ENCODE measurements at regions not wholly inside any gene's neighbourhood (a gene's known extent, or its start where the extent isn't known, plus 50 kb on each side); places are given as distances from the start of the nearest gene placed in this dataset.

- Histone ChIP-seq H3K9ac (ENCODE audit: low read depth, low read length) (no peak overlapping the region), H3K4me2 (ENCODE audit: insufficient read depth, low read length) (no peak overlapping the region), H3K27me3 (ENCODE audit: insufficient read depth, low read length, poor library complexity) (no peaks in the 10 kb centered on the region), H3K79me2 (ENCODE audit: insufficient read depth, low read length) (no peaks in the 10 kb centered on the region), H3K36me3 (ENCODE audit: insufficient read depth, low read length) (no peaks in the 10 kb centered on the region), H3K9me3 (ENCODE audit: insufficient read depth, low read length, severe bottlenecking) (no peaks in the 10 kb centered on the region), H3K4me1 (ENCODE audit: insufficient read depth, low read length) (no peaks in the 10 kb centered on the region), H3K4me3 (ENCODE audit: low read depth in 1 of 2, low read length in 2 of 2) (no peak overlapping the region), H2AFZ (ENCODE audit: low read depth, low read length) (no peak overlapping the region), H4K20me1 (ENCODE audit: insufficient read depth, low read length) (no peaks in the 10 kb centered on the region), H3K27ac (ENCODE audit: low read length) (no peak overlapping the region)
- TF ChIP-seq CTCF (IDR thresholded peaks at IDR 0.05; ENCODE audit: borderline replicate concordance, extremely low read depth, low read length, poor library complexity, severe bottlenecking) (no peak), EZH2 (IDR thresholded peaks at IDR 0.05; ENCODE audit: borderline replicate concordance, low read depth, low read length, severe bottlenecking) (no peak)
- ATAC-seq (ENCODE audit: insufficient read depth, low read depth) (no peak), DNase-seq (no peak)
These were observed 129.9 kb downstream of the TXNL1 start for GRCh38 chr18:56508370-56509036.

- Histone ChIP-seq H3K9me3 (ENCODE audit: insufficient read depth, low read length, severe bottlenecking) (no peaks in the 10 kb centered on the region), H3K4me1 (ENCODE audit: insufficient read depth, low read length) (no peaks in the 10 kb centered on the region), H3K4me2 (ENCODE audit: insufficient read depth, low read length) (no peak overlapping the region), H2AFZ (ENCODE audit: low read depth, low read length) (no peak overlapping the region), H3K9ac (ENCODE audit: low read depth, low read length) (no peak overlapping the region), H3K36me3 (ENCODE audit: insufficient read depth, low read length) (no peaks in the 10 kb centered on the region), H3K27ac (ENCODE audit: low read length) (no peak overlapping the region), H3K4me3 (ENCODE audit: low read depth in 1 of 2, low read length in 2 of 2) (no peak overlapping the region), H3K79me2 (ENCODE audit: insufficient read depth, low read length) (no peaks in the 10 kb centered on the region), H3K27me3 (ENCODE audit: insufficient read depth, low read length, poor library complexity) (no peaks in the 10 kb centered on the region), H4K20me1 (ENCODE audit: insufficient read depth, low read length) (no peaks in the 10 kb centered on the region)
- no peak for DNase-seq
- ATAC-seq (ENCODE audit: insufficient read depth, low read depth), result no peak
- no peak for TF ChIP-seq EZH2 (IDR thresholded peaks at IDR 0.05; ENCODE audit: borderline replicate concordance, low read depth, low read length, severe bottlenecking)
- no peak for TF ChIP-seq CTCF (IDR thresholded peaks at IDR 0.05; ENCODE audit: borderline replicate concordance, extremely low read depth, low read length, poor library complexity, severe bottlenecking)
These were observed 132.4 kb downstream of the TXNL1 start for GRCh38 chr18:56505971-56506370.

- no peak overlapping the region for H3K9ac ChIP-seq (ENCODE audit: low read depth, low read length)
- TF ChIP-seq CTCF (IDR thresholded peaks at IDR 0.05; ENCODE audit: borderline replicate concordance, extremely low read depth, low read length, poor library complexity, severe bottlenecking) (no peak), EZH2 (IDR thresholded peaks at IDR 0.05; ENCODE audit: borderline replicate concordance, low read depth, low read length, severe bottlenecking) (no peak)
- no peak for ATAC-seq (ENCODE audit: insufficient read depth, low read depth)
These were observed 133.1 kb downstream of the TXNL1 start for GRCh38 chr18:56505293-56505692.

More at GRCh38 chr18:56505293-56505692, 133.1 kb downstream of the TXNL1 start:
- Histone ChIP-seq H2AFZ (ENCODE audit: low read depth, low read length) (no peak overlapping the region), H3K79me2 (ENCODE audit: insufficient read depth, low read length) (no peaks in the 10 kb centered on the region), H3K36me3 (ENCODE audit: insufficient read depth, low read length) (no peaks in the 10 kb centered on the region), H3K9me3 (ENCODE audit: insufficient read depth, low read length, severe bottlenecking) (no peaks in the 10 kb centered on the region), H3K4me2 (ENCODE audit: insufficient read depth, low read length) (no peak overlapping the region), H3K4me3 (ENCODE audit: low read depth in 1 of 2, low read length in 2 of 2) (no peak overlapping the region), H4K20me1 (ENCODE audit: insufficient read depth, low read length) (no peaks in the 10 kb centered on the region), H3K4me1 (ENCODE audit: insufficient read depth, low read length) (no peaks in the 10 kb centered on the region), H3K27me3 (ENCODE audit: insufficient read depth, low read length, poor library complexity) (no peaks in the 10 kb centered on the region), H3K27ac (ENCODE audit: low read length) (no peak overlapping the region)
- DNase-seq, result no peak
